Epidermal melanocyte (primary cell): ENCODE measurements at regions not wholly inside any gene's neighbourhood (a gene's known extent, or its start where the extent isn't known, plus 50 kb on each side); places are given as distances from the start of the nearest gene placed in this dataset.
"Not testable (repeated sequence)": the region's sequence is repeated elsewhere in the genome, so short reads cannot be mapped to it uniquely, and the experiment has no call there.

ENCODE experiments used
- DNase-seq: peaks from one replicate; pipeline ENCODE4 v3.0.0; 2011; ENCODE audit warnings: low spot score; ENCODE audit not compliant: insufficient read length

GRCh38 chr2:111662039-111662770 is 221.8 kb downstream of the ANAPC1 start:
- DNase-seq, result no peak

- no peak for DNase-seq
Measured at GRCh38 chr2:111662771-111663470, 221.1 kb downstream of the ANAPC1 start.

- no peak for DNase-seq
Measured at GRCh38 chr2:111663471-111664274, 220.3 kb downstream of the ANAPC1 start.

- no peak for DNase-seq
Measured at GRCh38 chr2:111664275-111664850, 219.6 kb downstream of the ANAPC1 start.

- DNase-seq, result no peak
Measured at GRCh38 chr2:111665011-111665410, 219.0 kb downstream of the ANAPC1 start.

- DNase-seq, result no peak
Measured at GRCh38 chr2:111665551-111666116, 218.4 kb downstream of the ANAPC1 start.

- DNase-seq, result no peak
Measured at GRCh38 chr2:111666160-111666559, 217.8 kb downstream of the ANAPC1 start.

- DNase-seq, result no peak
Measured at GRCh38 chr2:111667001-111667400, 217.0 kb downstream of the ANAPC1 start.

GRCh38 chr2:111667542-111668273 is 216.3 kb downstream of the ANAPC1 start:
- no peak for DNase-seq

- DNase-seq, result no peak
Measured at GRCh38 chr2:111668274-111668616, 215.7 kb downstream of the ANAPC1 start.

GRCh38 chr2:111668741-111669140 is 215.3 kb downstream of the ANAPC1 start:
- DNase-seq, result no peak

GRCh38 chr2:111669928-111670695 is 213.9 kb downstream of the ANAPC1 start:
- DNase-seq, result no peak

GRCh38 chr2:111670776-111671175 is 213.2 kb downstream of the ANAPC1 start:
- no peak for DNase-seq

GRCh38 chr2:111671426-111672150 is 212.4 kb downstream of the ANAPC1 start:
- DNase-seq, result no peak

- DNase-seq, result not testable (repeated sequence)
Measured at GRCh38 chr2:111672641-111673040, 211.4 kb downstream of the ANAPC1 start.

GRCh38 chr2:111673526-111673925 is 210.5 kb downstream of the ANAPC1 start:
- DNase-seq, result no peak

- DNase-seq, result no peak
Measured at GRCh38 chr2:111675419-111676194, 208.4 kb downstream of the ANAPC1 start.

- DNase-seq, result no peak
Measured at GRCh38 chr2:111676291-111676822, 207.6 kb downstream of the ANAPC1 start.
